H1 (cell line): ENCODE measurements at regions not wholly inside any gene's neighbourhood (a gene's known extent, or its start where the extent isn't known, plus 50 kb on each side); places are given as distances from the start of the nearest gene placed in this dataset.

Experiments used
- CTCF ChIA-PET: fragments of 300-600 bp; sonication (Branson Sonifier 250); formaldehyde crosslinking; loops from one replicate; lab custom pipeline; 2021; ENCODE audit not compliant: partially characterized antibody; lab: Charles Lee
- POLR2A ChIA-PET: fragments of 300-600 bp; sonication (Branson Sonifier 250); formaldehyde crosslinking; loops from one replicate; lab custom pipeline; 2021; ENCODE audit warnings: inconsistent platforms; ENCODE audit not compliant: partially characterized antibody; lab: Charles Lee
- DNase-seq, 2 experiments: peaks; one replicate each; pipeline versions ENCODE4 v3.0.0 to v3.0.0-alpha.2; 2010 to 2022; ENCODE audit warnings: low spot score in 2 of 2, low read depth in 1 of 2, mixed read lengths in 1 of 2
- FAIRE-seq: peaks from 2 replicates; lab custom pipeline; 2011; peaks lifted over from hg19 to GRCh38; lab: Jason Lieb, UNC
- H2AFZ ChIP-seq: 2 replicates; pipeline ENCODE4 v1.8.1; 2012; ENCODE audit warnings: low read length, inconsistent platforms
- H2AK5ac ChIP-seq: 2 replicates; pipeline ENCODE4 v1.6.1; 2013; ENCODE audit warnings: low read depth, low read length
- H2BK120ac ChIP-seq: replicated peaks from 2 replicates; pipeline ENCODE3; 2013; ENCODE audit warnings: low read depth, low read length, inconsistent platforms
- H2BK12ac ChIP-seq: 2 replicates; pipeline ENCODE4 v1.6.1; 2013; ENCODE audit warnings: low read depth, low read length
- H2BK15ac ChIP-seq: 2 replicates; pipeline ENCODE4 v1.6.1; 2013; ENCODE audit warnings: low read length
- H2BK20ac ChIP-seq: 2 replicates; pipeline ENCODE4 v1.6.1; 2013; ENCODE audit warnings: low read length
- H2BK5ac ChIP-seq: 2 replicates; pipeline ENCODE4 v1.6.1; 2013; ENCODE audit warnings: low read depth, low read length
- H3K14ac ChIP-seq: 2 replicates; pipeline ENCODE4 v1.6.1; 2013; ENCODE audit warnings: inconsistent platforms; ENCODE audit not compliant: insufficient read length
- H3K18ac ChIP-seq: 2 replicates; pipeline ENCODE4 v1.6.1; 2013; ENCODE audit warnings: low read length; ENCODE audit errors: extremely low read depth
- H3K23ac ChIP-seq: 2 replicates; pipeline ENCODE4 v1.6.1; 2013; ENCODE audit warnings: inconsistent platforms; ENCODE audit not compliant: insufficient read length
- H3K23me2 ChIP-seq: 2 replicates; pipeline ENCODE4 v1.6.1; 2013; ENCODE audit warnings: low read depth, low read length
- H3K27ac ChIP-seq: 2 replicates; pipeline ENCODE4 v1.6.1; 2011; ENCODE audit warnings: low read depth, low read length, inconsistent platforms
- H3K27me3 ChIP-seq, 4 experiments: replicated peaks in 1 of 4; 1 replicate in 1 of 4; 2 replicates in 3 of 4; pipeline versions ENCODE4 v1.6.1 to v1.8.1; 2011 to 2013; ENCODE audit warnings: low read length in 3 of 4, mild to moderate bottlenecking in 3 of 4, inconsistent platforms in 2 of 4, mixed read lengths in 2 of 4, moderate library complexity in 1 of 4; ENCODE audit not compliant: control insufficient read depth in 3 of 4, insufficient read depth in 3 of 4; ENCODE audit errors: extremely low read depth in 1 of 4
- H3K36me3 ChIP-seq, 4 experiments: 2 replicates each; pipeline versions ENCODE4 v1.6.1 to v1.8.1; 2011 to 2013; ENCODE audit warnings: mild to moderate bottlenecking in 4 of 4, low read length in 3 of 4, moderate library complexity in 2 of 4, control low read depth in 1 of 4, inconsistent platforms in 1 of 4; ENCODE audit not compliant: insufficient read depth in 4 of 4, control insufficient read depth in 2 of 4
- H3K4ac ChIP-seq: replicated peaks from 2 replicates; pipeline ENCODE3; 2013; ENCODE audit warnings: low read length, low read depth, mixed read lengths, inconsistent platforms; ENCODE audit not compliant: insufficient read length
- H3K4me1 ChIP-seq, 4 experiments: replicated peaks in 1 of 4; 1 replicate in 1 of 4; 2 replicates in 3 of 4; pipeline versions ENCODE4 v1.6.1 to v1.8.1; 2011 to 2013; ENCODE audit warnings: low read length in 3 of 4, inconsistent platforms in 2 of 4, mixed read lengths in 1 of 4; ENCODE audit not compliant: insufficient read depth in 4 of 4, control insufficient read depth in 3 of 4
- H3K4me2 ChIP-seq, 2 experiments: 2 replicates each; pipeline versions ENCODE4 v1.6.1 to v1.8.1; 2011 to 2013; ENCODE audit warnings: low read depth in 2 of 2, low read length in 2 of 2, control low read depth in 1 of 2, inconsistent platforms in 1 of 2, mild to moderate bottlenecking in 1 of 2; ENCODE audit not compliant: insufficient read depth in 1 of 2
- H3K4me3 ChIP-seq, 4 experiments: fragments of 200-600, 300-600 bp in 1 of 4; sonication (generic), shearing (Covaris generic), sonication (Bioruptor Twin) in 1 of 4; 2 replicates each; pipeline versions ENCODE4 v1.5.1 to v1.8.1; 2011 to 2016; ENCODE audit warnings: low read length in 4 of 4, low read depth in 3 of 4, control low read depth in 2 of 4, inconsistent platforms in 2 of 4, mild to moderate bottlenecking in 2 of 4, mixed read lengths in 1 of 4, moderate library complexity in 1 of 4; ENCODE audit not compliant: insufficient read depth in 2 of 4; ENCODE audit errors: extremely low read depth in 1 of 4
- H3K56ac ChIP-seq: replicated peaks from 2 replicates; pipeline ENCODE3; 2013; ENCODE audit warnings: low read depth, mild to moderate bottlenecking, mixed read lengths, low read length, inconsistent platforms; ENCODE audit not compliant: insufficient read length
- H3K79me1 ChIP-seq: 2 replicates; pipeline ENCODE4 v1.6.1; 2013; ENCODE audit warnings: low read depth, low read length, control low read depth
- H3K79me2 ChIP-seq, 2 experiments: 2 replicates each; pipeline versions ENCODE4 v1.6.1 to v1.8.1; 2012 to 2013; ENCODE audit warnings: low read length in 2 of 2, mild to moderate bottlenecking in 2 of 2, inconsistent platforms in 1 of 2; ENCODE audit not compliant: insufficient read depth in 2 of 2, control insufficient read depth in 1 of 2
- H3K9ac ChIP-seq, 4 experiments: replicated peaks in 1 of 4; 1 replicate in 1 of 4; 2 replicates in 3 of 4; pipeline versions ENCODE4 v1.6.1 to v1.8.1; 2011 to 2013; ENCODE audit warnings: low read depth in 3 of 4, low read length in 3 of 4, control low read depth in 2 of 4, mild to moderate bottlenecking in 2 of 4, moderate library complexity in 2 of 4, inconsistent platforms in 1 of 4; ENCODE audit errors: extremely low read depth in 1 of 4
- H3K9me3 ChIP-seq, 2 experiments: 2 replicates each; pipeline versions ENCODE4 v1.6.1 to v1.8.1; 2012 to 2013; ENCODE audit warnings: mild to moderate bottlenecking in 2 of 2, moderate library complexity in 2 of 2, control low read depth in 1 of 2, inconsistent platforms in 1 of 2, low read depth in 1 of 2, low read length in 1 of 2, mixed read lengths in 1 of 2; ENCODE audit not compliant: insufficient read depth in 2 of 2
- H4K20me1 ChIP-seq, 2 experiments: replicated peaks in 1 of 2; 2 replicates each; pipeline versions ENCODE3 to v1.8.1; 2011 to 2013; ENCODE audit warnings: inconsistent platforms in 2 of 2, low read length in 2 of 2, mild to moderate bottlenecking in 1 of 2; ENCODE audit not compliant: insufficient read depth in 2 of 2, control insufficient read depth in 1 of 2
- H4K5ac ChIP-seq: 2 replicates; pipeline ENCODE4 v1.6.1; 2013; ENCODE audit warnings: low read length, low read depth, mixed read lengths, inconsistent platforms; ENCODE audit not compliant: insufficient read length
- H4K8ac ChIP-seq: 2 replicates; pipeline ENCODE4 v1.8.0; 2013; ENCODE audit warnings: mild to moderate bottlenecking, moderate library complexity, low read length, inconsistent platforms; ENCODE audit not compliant: insufficient read depth; ENCODE audit errors: extremely low read depth
- H4K91ac ChIP-seq: replicated peaks from 2 replicates; pipeline ENCODE3; 2013; ENCODE audit warnings: low read length, mixed read lengths, inconsistent platforms; ENCODE audit not compliant: insufficient read length
- CBX5 ChIP-seq: fragments of 300-800, 300-1000 bp; sonication (generic); IDR thresholded peaks from 2 replicates; pipeline ENCODE4 v1.7.1; 2016; ENCODE audit warnings: antibody characterized with exemption, low read length, low read depth
- EZH2 ChIP-seq: fragments of 200-600 bp; sonication (generic); IDR thresholded peaks from 2 replicates; pipeline ENCODE4 v1.7.1; 2012; ENCODE audit warnings: low read depth, mild to moderate bottlenecking, moderate library complexity, low read length, inconsistent platforms; ENCODE audit not compliant: severe bottlenecking
- KDM4A ChIP-seq: IDR thresholded peaks from one replicate; pipeline ENCODE4 v1.7.1; 2012; ENCODE audit warnings: low read depth, mild to moderate bottlenecking, moderate library complexity, low read length, inconsistent platforms; ENCODE audit not compliant: severe bottlenecking
- POLR2AphosphoS5 ChIP-seq: IDR thresholded peaks from 2 replicates; pipeline ENCODE4 v1.6.1; 2011; ENCODE audit warnings: low read depth, low read length
- SP4 ChIP-seq: IDR thresholded peaks from 2 replicates; pipeline ENCODE4 v1.6.1; 2012; ENCODE audit warnings: low read length, inconsistent platforms
- TCF12 ChIP-seq: IDR thresholded peaks from 2 replicates; pipeline ENCODE4 v1.6.1; 2011; ENCODE audit warnings: low read depth, mild to moderate bottlenecking, low read length
- TEAD4 ChIP-seq: IDR thresholded peaks from 2 replicates; pipeline ENCODE4 v1.6.1; 2012; ENCODE audit warnings: low read depth, low read length, inconsistent platforms, mixed read lengths
- YY1 ChIP-seq: IDR thresholded peaks from 2 replicates; pipeline ENCODE4 v1.6.1; 2011; ENCODE audit warnings: low read depth, mild to moderate bottlenecking, low read length
- WGBS, 2 experiments: shearing (Covaris generic) in 1 of 2; methylation state at CpG; one replicate each; pipeline versions ENCODE4 v1.1.6 to v1.1.7; 2013 to 2015; ENCODE audit warnings: low lambda C conversion rate in 2 of 2, mixed read lengths in 2 of 2, inconsistent platforms in 1 of 2, low coverage in 1 of 2, missing lambda C conversion rate in 1 of 2; ENCODE audit not compliant: insufficient replicate concordance in 2 of 2, insufficient coverage in 1 of 2, insufficient read length in 1 of 2; ENCODE audit errors: extremely low coverage in 1 of 2, missing lambda C conversion rate in 1 of 2; 5-methylcytosine and 5-hydroxymethylcytosine counted together

DNA sequence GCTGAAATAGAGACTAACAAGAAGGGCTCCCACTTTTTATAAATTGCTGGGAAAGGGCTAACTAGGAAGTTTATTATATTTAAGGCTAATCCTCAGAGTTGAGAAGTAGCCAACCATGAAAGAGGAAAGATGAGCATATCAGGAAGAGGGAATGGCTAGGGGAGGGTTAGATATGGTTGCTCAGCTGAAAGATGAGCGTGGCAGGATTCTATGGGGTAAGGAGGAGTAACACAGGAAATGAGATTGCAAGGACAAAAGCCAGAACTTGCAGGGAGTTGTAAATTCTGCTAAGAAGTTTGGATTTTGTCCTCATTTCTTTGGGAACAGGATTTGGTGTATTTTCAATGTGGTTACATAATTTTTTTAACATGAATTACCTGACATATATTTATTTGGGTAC is 127.4 kb upstream of the ATP2B1 start:
- Histone ChIP-seq H3K4me1 (peaks cover 0 to 2% (median 0%) of the 10 kb centered on the region in 4 experiments; a peak in 1 of 7 replicates), H3K9me3 (no peaks in the 10 kb centered on the region), H3K79me2 (no peaks in the 10 kb centered on the region), H2BK120ac (no peak overlapping the region), H3K36me3 (no peaks in the 10 kb centered on the region), H4K20me1 (no peaks in the 10 kb centered on the region), H3K23me2 (no peaks in the 10 kb centered on the region), H3K18ac (no peak overlapping the region), H3K27me3 (no peaks in the 10 kb centered on the region), H4K8ac (no peak overlapping the region), H3K4me3 (no peak overlapping the region), H4K91ac (no peak overlapping the region), H3K4ac (no peak overlapping the region), H3K79me1 (no peaks in the 10 kb centered on the region), H2BK15ac (no peak overlapping the region), H3K56ac (no peak overlapping the region), H3K23ac (no peak overlapping the region), H2BK12ac (no peak overlapping the region), H2BK5ac (no peak overlapping the region), H3K9ac (no peak overlapping the region), H2BK20ac (no peak overlapping the region), H3K14ac (no peak overlapping the region), H2AFZ (no peak overlapping the region), H4K5ac (no peak overlapping the region), H2AK5ac (no peak overlapping the region), H3K4me2 (no peak overlapping the region), H3K27ac (no peak overlapping the region)
- CTCF ChIA-PET: no interaction called here
- POLR2A ChIA-PET: no interaction called here
- DNase-seq (no peak), FAIRE-seq (no peak)
- WGBS, 2 experiments: 89% methylated on average over 1 of the region's 1 CpG; no CpG with 5 or more reads in 1 of the 2 experiments
- TF ChIP-seq YY1 (no peak), EZH2 (no peak), POLR2AphosphoS5 (no peak), SP4 (no peak), KDM4A (no peak), TEAD4 (no peak), TCF12 (no peak), CBX5 (no peak)
